Esophagus muscularis mucosa (tissue), 3 donors: ENCODE measurements at regions not wholly inside any gene's neighbourhood (a gene's known extent, or its start where the extent isn't known, plus 50 kb on each side); places are given as distances from the start of the nearest gene placed in this dataset.

Experiments
- CTCF ChIP-seq, 3 experiments: fragments of 200-600 bp in 2 of 3; fragments of 450-650 bp in 1 of 3; sonication (generic) in 2 of 3; IDR thresholded peaks; one replicate each; pipeline ENCODE4 v1.5.1; 2017 to 2019; ENCODE audit warnings: antibody characterized with exemption in 3 of 3, mild to moderate bottlenecking in 2 of 3, moderate library complexity in 1 of 3
- POLR2A ChIP-seq: fragments of 450-650 bp; IDR thresholded peaks from one replicate; pipeline ENCODE4 v1.6.1; 2017; ENCODE audit warnings: antibody characterized with exemption, moderate library complexity, mild to moderate bottlenecking, low read depth
- POLR2AphosphoS5 ChIP-seq, 2 donors: sonication (generic); formaldehyde crosslinking; IDR thresholded peaks; one replicate each; pipeline ENCODE4 v1.6.1; 2017; ENCODE audit warnings: antibody characterized with exemption in 2 of 2

- TF ChIP-seq CTCF (IDR thresholded peaks at IDR 0.05): no peak
- no peak for TF ChIP-seq POLR2A
- no peak for TF ChIP-seq POLR2AphosphoS5 (IDR thresholded peaks at IDR 0.05)
These were observed 93.4 kb upstream of the KIF2A start for GRCh38 chr5:62212648-62213047.
